ENCODE measurements at regions not wholly inside any gene's neighbourhood (a gene's known extent, or its start where the extent isn't known, plus 50 kb on each side); places are given as distances from the start of the nearest gene placed in this dataset.

DNA sequence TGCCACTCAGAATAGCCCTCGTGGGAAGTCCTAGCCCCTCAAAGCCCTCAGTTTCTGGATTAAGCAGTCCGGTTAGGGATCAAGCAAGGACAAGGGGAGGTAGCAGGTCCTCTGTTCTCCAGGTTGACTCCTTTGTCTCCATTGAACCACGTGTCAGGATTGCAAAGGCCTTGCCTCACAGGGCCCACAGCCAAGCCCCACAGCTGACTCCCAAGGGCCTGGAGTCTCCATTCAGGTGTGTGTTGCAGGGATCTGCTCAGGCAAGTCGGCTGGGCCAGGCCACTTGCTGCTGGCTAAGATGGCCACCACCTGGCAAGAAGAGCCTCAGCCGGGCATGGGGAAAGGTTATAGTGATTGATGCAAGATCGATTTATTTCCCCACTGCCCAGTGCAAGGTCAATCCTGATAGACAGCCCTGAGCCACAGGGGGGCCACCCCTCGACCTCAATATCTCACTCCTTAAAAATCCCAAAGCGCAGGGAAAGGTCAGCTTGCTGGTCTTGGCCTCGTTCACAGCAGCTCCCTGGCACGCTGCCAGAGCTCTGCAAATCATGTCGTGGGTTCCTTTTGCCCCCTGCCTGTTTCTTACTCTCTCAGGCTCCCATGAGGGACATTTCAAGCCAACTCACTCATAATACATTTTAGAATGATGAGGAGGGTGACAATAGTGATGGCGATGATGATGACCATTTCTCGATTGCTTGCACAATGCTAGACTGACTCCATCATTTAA lies 75.9 kb downstream of the EDN3 start:
- H3K79me2 ChIP-seq (ENCODE audit: insufficient read depth, low read depth) = no peaks in the 10 kb centered on the region
- H2AFZ ChIP-seq (ENCODE audit: low read depth) = no peak overlapping the region
- no peak overlapping the region for H3K27ac ChIP-seq
- no peaks in the 10 kb centered on the region for H3K36me3 ChIP-seq (ENCODE audit: insufficient read depth)
- H3K4me1 ChIP-seq (ENCODE audit: low read depth, poor library complexity, severe bottlenecking) = no peaks in the 10 kb centered on the region
- no peaks in the 10 kb centered on the region for H4K20me1 ChIP-seq (ENCODE audit: insufficient read depth)
- H3K27me3 ChIP-seq (ENCODE audit: insufficient read depth, low read depth) = peaks cover 9% of the 10 kb centered on the region; the same call in 1 of the 2 replicates
- TF ChIP-seq, protein P1, sequence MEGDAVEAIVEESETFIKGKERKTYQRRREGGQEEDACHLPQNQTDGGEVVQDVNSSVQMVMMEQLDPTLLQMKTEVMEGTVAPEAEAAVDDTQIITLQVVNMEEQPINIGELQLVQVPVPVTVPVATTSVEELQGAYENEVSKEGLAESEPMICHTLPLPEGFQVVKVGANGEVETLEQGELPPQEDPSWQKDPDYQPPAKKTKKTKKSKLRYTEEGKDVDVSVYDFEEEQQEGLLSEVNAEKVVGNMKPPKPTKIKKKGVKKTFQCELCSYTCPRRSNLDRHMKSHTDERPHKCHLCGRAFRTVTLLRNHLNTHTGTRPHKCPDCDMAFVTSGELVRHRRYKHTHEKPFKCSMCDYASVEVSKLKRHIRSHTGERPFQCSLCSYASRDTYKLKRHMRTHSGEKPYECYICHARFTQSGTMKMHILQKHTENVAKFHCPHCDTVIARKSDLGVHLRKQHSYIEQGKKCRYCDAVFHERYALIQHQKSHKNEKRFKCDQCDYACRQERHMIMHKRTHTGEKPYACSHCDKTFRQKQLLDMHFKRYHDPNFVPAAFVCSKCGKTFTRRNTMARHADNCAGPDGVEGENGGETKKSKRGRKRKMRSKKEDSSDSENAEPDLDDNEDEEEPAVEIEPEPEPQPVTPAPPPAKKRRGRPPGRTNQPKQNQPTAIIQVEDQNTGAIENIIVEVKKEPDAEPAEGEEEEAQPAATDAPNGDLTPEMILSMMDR (conservative IDR thresholded peaks at IDR 0.05; ENCODE audit: low read depth, low read length) = no peak
- no peak overlapping the region for H3K4me2 ChIP-seq
- H3K9ac ChIP-seq = no peak overlapping the region
- H3K4me3 ChIP-seq (IDR thresholded peaks at IDR 0.05; ENCODE audit: insufficient read depth, low read depth, low read length) = no peak overlapping the region

DNA sequence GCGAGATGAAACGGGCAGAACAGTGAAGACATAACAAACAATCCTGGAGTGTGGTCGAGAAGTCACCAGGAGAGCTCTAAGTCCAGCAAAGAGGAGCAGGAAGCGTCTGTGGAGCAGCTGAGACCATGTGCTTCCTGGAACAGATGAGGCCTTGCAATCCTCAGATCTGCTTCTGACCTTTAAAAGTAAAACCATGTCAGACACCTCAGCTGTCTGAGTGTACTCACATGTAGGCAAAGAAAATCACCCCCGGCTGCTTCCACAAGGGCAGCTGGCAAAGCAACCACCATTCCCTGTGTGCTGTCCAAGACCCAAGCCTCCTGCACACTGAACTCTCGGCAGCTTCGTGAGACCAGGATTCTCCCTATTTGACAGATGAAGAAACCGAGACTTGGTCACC lies 76.6 kb downstream of the EDN3 start:
- Histone ChIP-seq H3K36me3 (ENCODE audit: insufficient read depth) (no peaks in the 10 kb centered on the region), H3K4me1 (ENCODE audit: low read depth, poor library complexity, severe bottlenecking) (no peaks in the 10 kb centered on the region), H3K27me3 (ENCODE audit: insufficient read depth, low read depth) (peaks cover 14% of the 10 kb centered on the region; the same call in 1 of the 2 replicates), H3K4me2 (no peak overlapping the region), H3K79me2 (ENCODE audit: insufficient read depth, low read depth) (no peaks in the 10 kb centered on the region), H3K9ac (no peak overlapping the region), H2AFZ (ENCODE audit: low read depth) (no peak overlapping the region), H4K20me1 (ENCODE audit: insufficient read depth) (no peaks in the 10 kb centered on the region), H3K4me3 (IDR thresholded peaks at IDR 0.05; ENCODE audit: insufficient read depth, low read depth, low read length) (no peak overlapping the region), H3K27ac (no peak overlapping the region)
- TF ChIP-seq, protein P1 (conservative IDR thresholded peaks at IDR 0.05; ENCODE audit: low read depth, low read length) = no peak

DNA sequence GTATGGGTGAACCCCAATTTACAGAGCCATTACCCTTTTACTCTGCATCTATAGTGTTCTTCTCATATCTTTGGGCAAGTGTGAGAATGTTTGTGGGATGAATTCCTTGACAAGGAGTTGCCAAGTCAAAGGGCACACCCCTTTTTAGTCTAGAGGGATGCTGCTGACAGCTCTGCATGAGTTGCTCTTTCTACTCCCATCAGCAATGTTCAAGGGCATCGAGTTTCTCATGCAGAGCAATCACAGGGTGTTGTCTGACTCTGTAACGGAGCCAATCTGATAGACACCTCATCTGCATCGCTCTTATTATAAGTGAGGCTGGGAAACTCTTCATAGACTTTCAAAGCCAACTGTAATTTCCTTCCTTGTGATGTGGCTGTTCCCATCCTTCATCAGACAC lies 77.4 kb downstream of the EDN3 start:
- no peak overlapping the region for H3K4me2 ChIP-seq

DNA sequence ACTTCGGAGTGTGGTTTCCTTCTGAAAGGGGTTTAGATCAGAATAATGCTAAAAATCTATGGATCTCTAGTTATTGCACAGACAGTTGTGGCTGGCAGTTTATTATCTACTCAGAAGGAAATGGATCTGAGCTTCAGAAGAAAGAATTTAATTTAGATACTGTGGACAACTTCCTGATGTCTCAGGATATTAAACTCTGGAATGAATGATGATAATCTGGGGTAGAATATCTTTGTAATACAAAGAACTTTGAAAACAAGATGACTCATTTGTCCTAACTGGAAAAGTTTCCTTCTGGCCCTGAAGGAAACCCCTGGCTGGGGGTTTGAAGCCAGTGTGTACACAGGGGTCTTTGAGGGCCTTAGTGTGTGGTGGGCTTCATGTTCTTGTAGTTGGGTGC lies 78.0 kb downstream of the EDN3 start:
- TF ChIP-seq, protein P1 (conservative IDR thresholded peaks at IDR 0.05; ENCODE audit: low read depth, low read length) = no peak
- Histone ChIP-seq H3K79me2 (ENCODE audit: insufficient read depth, low read depth) (no peaks in the 10 kb centered on the region), H2AFZ (ENCODE audit: low read depth) (no peak overlapping the region), H3K36me3 (ENCODE audit: insufficient read depth) (no peaks in the 10 kb centered on the region), H4K20me1 (ENCODE audit: insufficient read depth) (no peaks in the 10 kb centered on the region), H3K27ac (no peak overlapping the region), H3K9ac (no peak overlapping the region), H3K27me3 (ENCODE audit: insufficient read depth, low read depth) (peaks cover 14% of the 10 kb centered on the region; the same call in 1 of the 2 replicates), H3K4me2 (no peak overlapping the region), H3K4me3 (IDR thresholded peaks at IDR 0.05; ENCODE audit: insufficient read depth, low read depth, low read length) (no peak overlapping the region), H3K4me1 (ENCODE audit: low read depth, poor library complexity, severe bottlenecking) (no peaks in the 10 kb centered on the region)

More for the DNA sequence above, 77.4 kb downstream of the EDN3 start:
- H3K4me3 ChIP-seq (IDR thresholded peaks at IDR 0.05; ENCODE audit: insufficient read depth, low read depth, low read length) = no peak overlapping the region
- no peaks in the 10 kb centered on the region for H3K79me2 ChIP-seq (ENCODE audit: insufficient read depth, low read depth)
- no peak overlapping the region for H2AFZ ChIP-seq (ENCODE audit: low read depth)
- no peaks in the 10 kb centered on the region for H3K36me3 ChIP-seq (ENCODE audit: insufficient read depth)
- TF ChIP-seq, protein P1 (conservative IDR thresholded peaks at IDR 0.05; ENCODE audit: low read depth, low read length) = no peak
- no peaks in the 10 kb centered on the region for H3K4me1 ChIP-seq (ENCODE audit: low read depth, poor library complexity, severe bottlenecking)
- H3K9ac ChIP-seq = no peak overlapping the region
- H3K27me3 ChIP-seq (ENCODE audit: insufficient read depth, low read depth) = peaks cover 14% of the 10 kb centered on the region; the same call in 1 of the 2 replicates
- no peaks in the 10 kb centered on the region for H4K20me1 ChIP-seq (ENCODE audit: insufficient read depth)
- no peak overlapping the region for H3K27ac ChIP-seq

Measured in KMS-11 (cell line).